Hepatocyte (in vitro differentiated cells): ENCODE measurements at regions not wholly inside any gene's neighbourhood (a gene's known extent, or its start where the extent isn't known, plus 50 kb on each side); places are given as distances from the start of the nearest gene placed in this dataset.

Experiments used
- DNase-seq: peaks from one replicate; pipeline ENCODE4 v3.0.0-alpha.2; 2016; ENCODE audit warnings: low spot score
- H2AFZ ChIP-seq: fragments of 200-600 bp; sonication (generic); 2 replicates; pipeline ENCODE4 v1.6.0; 2016; ENCODE audit warnings: antibody characterized with exemption, mild to moderate bottlenecking
- H3K27ac ChIP-seq: fragments of 200-600 bp; sonication (generic); 2 replicates; pipeline ENCODE4 v1.5.1; 2016; ENCODE audit warnings: mild to moderate bottlenecking
- H3K27me3 ChIP-seq: fragments of 200-600 bp; sonication (generic); 2 replicates; pipeline ENCODE4 v1.6.1; 2016
- H3K36me3 ChIP-seq: fragments of 200-600 bp; sonication (generic); replicated peaks from 2 replicates; pipeline ENCODE4 v1.5.1; 2016; ENCODE audit warnings: low read depth; ENCODE audit not compliant: insufficient read depth
- H3K4me1 ChIP-seq: fragments of 200-600 bp; sonication (generic); 2 replicates; pipeline ENCODE4 v1.5.1; 2016; ENCODE audit warnings: mild to moderate bottlenecking, moderate library complexity; ENCODE audit not compliant: insufficient read depth
- H3K4me2 ChIP-seq: fragments of 200-600 bp; sonication (generic); 2 replicates; pipeline ENCODE4 v1.6.0; 2016
- H3K4me3 ChIP-seq: fragments of 200-600 bp; sonication (generic); 2 replicates; pipeline ENCODE4 v1.5.1; 2016; ENCODE audit warnings: mild to moderate bottlenecking
- H3K79me2 ChIP-seq: fragments of 200-600 bp; sonication (generic); 2 replicates; pipeline ENCODE4 v1.6.0; 2017; ENCODE audit warnings: mild to moderate bottlenecking
- H3K9me2 ChIP-seq: fragments of 200-600 bp; sonication (generic); replicated peaks from 2 replicates; pipeline ENCODE4 v1.6.0; 2017; ENCODE audit warnings: mild to moderate bottlenecking; ENCODE audit not compliant: insufficient read depth
- H3K9me3 ChIP-seq: fragments of 200-600 bp; sonication (generic); 2 replicates; pipeline ENCODE4 v1.5.1; 2016; ENCODE audit warnings: low read depth, mild to moderate bottlenecking
- H4K20me1 ChIP-seq: fragments of 200-600 bp; sonication (generic); 2 replicates; pipeline ENCODE4 v1.6.0; 2016; ENCODE audit warnings: mild to moderate bottlenecking; ENCODE audit not compliant: insufficient read depth, poor library complexity, severe bottlenecking
- EZH2 ChIP-seq: fragments of 200-600 bp; sonication (generic); IDR thresholded peaks from 2 replicates; pipeline ENCODE4 v1.6.1; 2016; ENCODE audit warnings: antibody characterized with exemption, mild to moderate bottlenecking, borderline replicate concordance
- EZH2phosphoT487 ChIP-seq: fragments of 200-600 bp; sonication (generic); IDR thresholded peaks from one replicate; pipeline ENCODE4 v1.6.1; 2018; ENCODE audit warnings: antibody characterized with exemption, mild to moderate bottlenecking, low read depth, moderate library complexity; ENCODE audit not compliant: unreplicated experiment, severe bottlenecking
- WGBS: methylation state at CpG from one replicate; pipeline ENCODE4 v1.1.6; 2016; ENCODE audit warnings: low lambda C conversion rate; ENCODE audit errors: missing lambda C conversion rate; 5-methylcytosine and 5-hydroxymethylcytosine counted together
- TF ChIP-seq, protein P1 (sequence below): fragments of 200-600 bp; sonication (generic); IDR thresholded peaks from 2 replicates; pipeline ENCODE4 v1.5.1; 2016; ENCODE audit warnings: antibody characterized with exemption, mild to moderate bottlenecking; ENCODE audit not compliant: poor library complexity

GRCh38 chr14:71713451-71713850, 218.8 kb upstream of the RGS6 start:
- H3K36me3 ChIP-seq = no peaks in the 10 kb centered on the region
- 93% methylated on average over 1 of the region's 1 CpG for WGBS
- H3K9me3 ChIP-seq = no peaks in the 10 kb centered on the region
- DNase-seq = no peak
- H3K27ac ChIP-seq = no peak overlapping the region
- H3K4me2 ChIP-seq = no peak overlapping the region
- H3K79me2 ChIP-seq = no peaks in the 10 kb centered on the region
- H3K4me3 ChIP-seq = no peak overlapping the region
- H3K9me2 ChIP-seq = no peaks in the 10 kb centered on the region
- H2AFZ ChIP-seq = no peak overlapping the region
- TF ChIP-seq, protein P1, sequence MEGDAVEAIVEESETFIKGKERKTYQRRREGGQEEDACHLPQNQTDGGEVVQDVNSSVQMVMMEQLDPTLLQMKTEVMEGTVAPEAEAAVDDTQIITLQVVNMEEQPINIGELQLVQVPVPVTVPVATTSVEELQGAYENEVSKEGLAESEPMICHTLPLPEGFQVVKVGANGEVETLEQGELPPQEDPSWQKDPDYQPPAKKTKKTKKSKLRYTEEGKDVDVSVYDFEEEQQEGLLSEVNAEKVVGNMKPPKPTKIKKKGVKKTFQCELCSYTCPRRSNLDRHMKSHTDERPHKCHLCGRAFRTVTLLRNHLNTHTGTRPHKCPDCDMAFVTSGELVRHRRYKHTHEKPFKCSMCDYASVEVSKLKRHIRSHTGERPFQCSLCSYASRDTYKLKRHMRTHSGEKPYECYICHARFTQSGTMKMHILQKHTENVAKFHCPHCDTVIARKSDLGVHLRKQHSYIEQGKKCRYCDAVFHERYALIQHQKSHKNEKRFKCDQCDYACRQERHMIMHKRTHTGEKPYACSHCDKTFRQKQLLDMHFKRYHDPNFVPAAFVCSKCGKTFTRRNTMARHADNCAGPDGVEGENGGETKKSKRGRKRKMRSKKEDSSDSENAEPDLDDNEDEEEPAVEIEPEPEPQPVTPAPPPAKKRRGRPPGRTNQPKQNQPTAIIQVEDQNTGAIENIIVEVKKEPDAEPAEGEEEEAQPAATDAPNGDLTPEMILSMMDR = no peak
- TF ChIP-seq EZH2phosphoT487 = no peak
- TF ChIP-seq EZH2 = no peak
- H3K27me3 ChIP-seq = no peaks in the 10 kb centered on the region
- H3K4me1 ChIP-seq = peaks cover 14% of the 10 kb centered on the region
- no peaks in the 10 kb centered on the region for H4K20me1 ChIP-seq

- Histone ChIP-seq H4K20me1 (no peaks in the 10 kb centered on the region), H3K4me2 (no peak overlapping the region), H3K79me2 (no peaks in the 10 kb centered on the region), H2AFZ (no peak overlapping the region), H3K27me3 (no peaks in the 10 kb centered on the region), H3K9me2 (no peaks in the 10 kb centered on the region), H3K9me3 (no peaks in the 10 kb centered on the region), H3K27ac (no peak overlapping the region), H3K4me3 (no peak overlapping the region), H3K4me1 (peaks cover 14% of the 10 kb centered on the region), H3K36me3 (no peaks in the 10 kb centered on the region)
- 100% methylated on average over 1 of the region's 1 CpG for WGBS
- TF ChIP-seq EZH2 (no peak), EZH2phosphoT487 (no peak)
- TF ChIP-seq, protein P1 = no peak
- DNase-seq = no peak
Observed at GRCh38 chr14:71714225-71714624, 218.0 kb upstream of the RGS6 start.

- no peak for DNase-seq
- 87% methylated on average over 6 of the region's 6 CpGs for WGBS
- TF ChIP-seq, protein P1 = no peak
- TF ChIP-seq EZH2 (no peak), EZH2phosphoT487 (no peak)
- no peak overlapping the region for H3K27ac ChIP-seq
- H3K4me2 ChIP-seq = no peak overlapping the region
- no peaks in the 10 kb centered on the region for H3K36me3 ChIP-seq
- H3K9me3 ChIP-seq = no peaks in the 10 kb centered on the region
- H3K27me3 ChIP-seq = no peaks in the 10 kb centered on the region
- H3K9me2 ChIP-seq = no peaks in the 10 kb centered on the region
- no peaks in the 10 kb centered on the region for H4K20me1 ChIP-seq
- H3K79me2 ChIP-seq = peaks cover 8% of the 10 kb centered on the region
- peaks cover 10% of the 10 kb centered on the region for H3K4me1 ChIP-seq
- H3K4me3 ChIP-seq = no peak overlapping the region
- H2AFZ ChIP-seq = no peak overlapping the region
Observed at GRCh38 chr14:71716041-71716772, 216.0 kb upstream of the RGS6 start.
